Endothelial cell of umbilical vein (primary cell): ENCODE measurements at regions not wholly inside any gene's neighbourhood (a gene's known extent, or its start where the extent isn't known, plus 50 kb on each side); places are given as distances from the start of the nearest gene placed in this dataset.

Experiments used
- BruUV-seq: library from RNA; stranded (reverse); fragments of 400-500 nt; replicated peaks from 2 replicates; lab custom pipeline; 2021; lab: Mats Ljungman, UMichigan
- CTCF ChIA-PET: fragments of 300-600, 350-600 bp; sonication (Branson Sonifier 250); formaldehyde crosslinking; loops from one replicate; lab custom pipeline; 2021; ENCODE audit warnings: antibody characterized with exemption, inconsistent platforms; lab: Charles Lee
- POLR2A ChIA-PET: fragments of 300-600, 350-600 bp; sonication (Branson Sonifier 250); formaldehyde crosslinking; loops from one replicate; lab custom pipeline; 2021; ENCODE audit warnings: antibody characterized with exemption, inconsistent platforms; lab: Charles Lee
- DNase-seq: peaks from one replicate; pipeline ENCODE4 v3.0.0-alpha.2; 2011; ENCODE audit warnings: low read depth, low spot score
- FAIRE-seq: peaks from 2 replicates; lab custom pipeline; 2011; peaks lifted over from hg19 to GRCh38; lab: Jason Lieb, UNC
- H2AFZ ChIP-seq: 2 replicates; pipeline ENCODE4 v1.6.0; 2012; ENCODE audit warnings: low read depth, low read length, control low read depth, inconsistent platforms
- H3K27ac ChIP-seq: 2 replicates; pipeline ENCODE4 v1.5.1; 2011; ENCODE audit warnings: low read depth, mild to moderate bottlenecking, control low read depth, low read length, moderate library complexity; ENCODE audit not compliant: insufficient read depth
- H3K27me3 ChIP-seq, 2 experiments: 2 replicates each; pipeline versions ENCODE4 v1.6.0 to v1.6.1; 2011; ENCODE audit warnings: low read length in 2 of 2, mixed read lengths in 1 of 2; ENCODE audit not compliant: control insufficient read depth in 2 of 2, insufficient read depth in 2 of 2
- H3K36me3 ChIP-seq, 2 experiments: 2 replicates in 1 of 2; 3 replicates in 1 of 2; pipeline ENCODE4 v1.5.1; 2011; ENCODE audit warnings: low read length in 2 of 2, mild to moderate bottlenecking in 1 of 2, moderate library complexity in 1 of 2; ENCODE audit not compliant: control insufficient read depth in 2 of 2, insufficient read depth in 2 of 2; ENCODE audit errors: extremely low read depth in 1 of 2
- H3K4me1 ChIP-seq: 3 replicates; pipeline ENCODE4 v1.5.1; 2011; ENCODE audit warnings: mild to moderate bottlenecking, low read length; ENCODE audit not compliant: control insufficient read depth, insufficient read depth; ENCODE audit errors: extremely low read depth
- H3K4me2 ChIP-seq: 2 replicates; pipeline ENCODE4 v1.6.1; 2011; ENCODE audit warnings: low read length, control low read depth, mixed read lengths; ENCODE audit not compliant: insufficient read depth
- H3K4me3 ChIP-seq, 3 experiments: fragments of 200-600 bp in 1 of 3; sonication (generic), shearing (Covaris generic) in 1 of 3; replicated peaks in 1 of 3; 2 replicates each; pipeline ENCODE4 v1.5.1; 2011 to 2016; ENCODE audit warnings: control low read depth in 3 of 3, low read length in 3 of 3, mild to moderate bottlenecking in 2 of 3, inconsistent platforms in 1 of 3, low read depth in 1 of 3, moderate library complexity in 1 of 3; ENCODE audit not compliant: insufficient read depth in 1 of 3
- H3K79me2 ChIP-seq: 2 replicates; pipeline ENCODE4 v1.6.0; 2012; ENCODE audit warnings: low read length, inconsistent platforms; ENCODE audit not compliant: control insufficient read depth, insufficient read depth
- H3K9ac ChIP-seq: replicated peaks from 2 replicates; pipeline ENCODE3; 2011; ENCODE audit warnings: low read length, control low read depth; ENCODE audit not compliant: insufficient read depth; ENCODE audit errors: extremely low read depth
- H3K9me1 ChIP-seq: replicated peaks from 3 replicates; pipeline ENCODE4 v1.6.0; 2011; ENCODE audit warnings: mild to moderate bottlenecking, low read length; ENCODE audit not compliant: control insufficient read depth, insufficient read depth; ENCODE audit errors: extremely low read depth
- H3K9me3 ChIP-seq: replicated peaks from 2 replicates; pipeline ENCODE4 v1.5.1; 2012; ENCODE audit warnings: low read length, inconsistent platforms; ENCODE audit not compliant: control insufficient read depth, insufficient read depth
- H4K20me1 ChIP-seq: replicated peaks from 2 replicates; pipeline ENCODE3; 2011; ENCODE audit warnings: mild to moderate bottlenecking, low read length; ENCODE audit not compliant: control insufficient read depth, insufficient read depth; ENCODE audit errors: extremely low read depth
- CTCF ChIP-seq, 2 donors: IDR thresholded peaks; 1 replicate in 1 of 2; 2 replicates in 1 of 2; pipeline ENCODE4 v1.5.1; 2011; ENCODE audit warnings: low read length in 2 of 2, mild to moderate bottlenecking in 2 of 2, moderate library complexity in 2 of 2, control low read depth in 1 of 2, inconsistent platforms in 1 of 2, low read depth in 1 of 2; ENCODE audit not compliant: insufficient read depth in 1 of 2; ENCODE audit errors: extremely low read depth in 1 of 2
- EZH2 ChIP-seq: IDR thresholded peaks from 2 replicates; pipeline ENCODE4 v1.6.1; 2012; ENCODE audit warnings: borderline replicate concordance, low read depth, mild to moderate bottlenecking, moderate library complexity, low read length, inconsistent platforms; ENCODE audit not compliant: severe bottlenecking
- FOS ChIP-seq: IDR thresholded peaks from 2 replicates; pipeline ENCODE4 v1.6.1; 2011; ENCODE audit warnings: mild to moderate bottlenecking, low read length, moderate library complexity, borderline replicate concordance; ENCODE audit not compliant: insufficient read depth
- GATA2 ChIP-seq: IDR thresholded peaks from 2 replicates; pipeline ENCODE4 v1.7.0; 2011; ENCODE audit warnings: low read depth, mild to moderate bottlenecking, moderate library complexity, mixed read lengths, low read length; ENCODE audit not compliant: insufficient read length, insufficient read depth
- JUN ChIP-seq: IDR thresholded peaks from 2 replicates; pipeline ENCODE4 v1.6.1; 2011; ENCODE audit warnings: borderline replicate concordance, low read depth; ENCODE audit not compliant: insufficient read length, insufficient read depth
- MYC ChIP-seq: IDR thresholded peaks from one replicate; pipeline ENCODE4 v1.6.1; 2011; ENCODE audit warnings: mild to moderate bottlenecking, low read depth, low read length
- POLR2A ChIP-seq: IDR thresholded peaks from 2 replicates; pipeline ENCODE4 v1.6.1; 2012; ENCODE audit warnings: low read depth, mild to moderate bottlenecking, control low read depth, low read length
- POLR2AphosphoS5 ChIP-seq: IDR thresholded peaks from 2 replicates; pipeline ENCODE4 v1.6.1; 2012; ENCODE audit warnings: low read depth, mild to moderate bottlenecking, control low read depth, low read length, moderate library complexity; ENCODE audit not compliant: insufficient read depth
- dilution Hi-C: fragments of 300-500 bp; cut with MboI; formaldehyde crosslinking; loops from one replicate; pipeline ENCODE4 v1.15.0; 2019; ENCODE audit warnings: low sequenced_read_pairs; ENCODE audit not compliant: extremely low pct_ligation_motif_present
- intact Hi-C: fragments of 100-400 bp; cut with micrococcal nuclease; formaldehyde crosslinking; loops from one replicate; pipeline ENCODE4 v1.10.0; 2022
- TF ChIP-seq, protein P1 (sequence below): IDR thresholded peaks from 2 replicates; pipeline ENCODE4 v1.6.1; 2011; ENCODE audit not compliant: insufficient read depth, insufficient read length

DNA sequence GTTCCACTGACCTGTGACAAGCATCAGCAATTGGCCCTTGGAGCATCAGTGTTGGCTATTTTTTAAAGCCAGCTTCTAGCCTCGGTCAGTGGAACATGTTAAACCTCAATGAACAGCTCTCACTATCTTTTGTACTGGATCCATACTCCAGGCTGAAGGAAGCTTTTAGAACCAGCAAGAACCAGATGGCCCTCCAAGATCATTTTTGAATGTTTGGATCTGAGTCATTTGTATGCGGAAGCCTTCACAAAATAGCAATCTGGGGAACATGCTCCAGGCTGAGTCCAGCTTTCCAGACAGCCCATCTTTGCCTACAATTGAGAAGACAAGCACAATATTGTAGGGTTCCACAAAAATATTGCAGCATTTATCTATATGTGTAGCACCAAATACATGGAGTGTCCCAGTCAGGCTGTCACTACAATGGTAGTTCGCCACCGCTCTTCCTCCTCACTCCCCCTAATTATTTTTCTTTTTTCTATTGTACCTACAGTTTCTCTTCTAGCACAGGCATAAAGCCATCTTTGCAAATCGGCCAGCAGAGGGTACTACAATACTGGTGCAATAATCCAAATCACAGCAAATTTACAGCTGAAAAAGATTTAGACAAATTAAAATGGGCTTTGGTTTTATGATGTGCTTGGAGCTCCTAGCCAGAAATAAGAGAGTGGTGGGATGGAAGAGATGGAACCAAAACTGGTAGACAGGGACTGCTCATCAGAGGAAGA lies 177.4 kb upstream of the BLID start:
- no TSS peak for BruUV-seq
- no peaks in the 10 kb centered on the region for H3K79me2 ChIP-seq
- dilution Hi-C loops (no loop called here), intact Hi-C loops (loop anchor here (5.0 kb wide), 1 partner anchor 76 kb away; no protein-coding TSS in a partner anchor)
- H3K4me3 ChIP-seq, result no peak overlapping the region
- no peaks in the 10 kb centered on the region for H3K9me3 ChIP-seq
- H3K9me1 ChIP-seq, result no peaks in the 10 kb centered on the region
- no peak for TF ChIP-seq GATA2
- no peak for TF ChIP-seq MYC
- TF ChIP-seq JUN, result no peak
- no peak for TF ChIP-seq EZH2
- TF ChIP-seq POLR2AphosphoS5, result no peak
- TF ChIP-seq, protein P1, sequence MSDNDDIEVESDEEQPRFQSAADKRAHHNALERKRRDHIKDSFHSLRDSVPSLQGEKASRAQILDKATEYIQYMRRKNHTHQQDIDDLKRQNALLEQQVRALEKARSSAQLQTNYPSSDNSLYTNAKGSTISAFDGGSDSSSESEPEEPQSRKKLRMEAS, result no peak
- no peak for TF ChIP-seq POLR2A
- TF ChIP-seq CTCF (IDR thresholded peaks at IDR 0.05; ENCODE audit: extremely low read depth in 1 of 2, insufficient read depth in 1 of 2, low read depth in 1 of 2, low read length in 2 of 2), result no peak
- no peak for TF ChIP-seq FOS
- H3K4me1 ChIP-seq, result no peaks in the 10 kb centered on the region
- CTCF ChIA-PET, result interaction anchor here (1.9 kb wide), 1 partner anchor 31 kb away, joined by 5 read pairs; no protein-coding TSS in a partner anchor
- DNase-seq (no peak), FAIRE-seq (no peak)
- H3K4me2 ChIP-seq, result no peak overlapping the region
- H3K27ac ChIP-seq, result no peak overlapping the region
- POLR2A ChIA-PET, result no interaction called here
- H4K20me1 ChIP-seq, result no peaks in the 10 kb centered on the region
- H3K27me3 ChIP-seq, result peaks cover 0 to 3% of the 10 kb centered on the region in 2 experiments
- no peak overlapping the region for H2AFZ ChIP-seq
- H3K9ac ChIP-seq, result no peak overlapping the region
- no peaks in the 10 kb centered on the region for H3K36me3 ChIP-seq
